Limb (tissue), 2 donors: ENCODE measurements at regions not wholly inside any gene's neighbourhood (a gene's known extent, or its start where the extent isn't known, plus 50 kb on each side); places are given as distances from the start of the nearest gene placed in this dataset.

ENCODE experiments used
- DNase-seq, 2 donors: peaks; one replicate each; pipeline ENCODE4 v3.0.0-alpha.2; 2016; ENCODE audit errors: extremely low spot score in 2 of 2

DNA sequence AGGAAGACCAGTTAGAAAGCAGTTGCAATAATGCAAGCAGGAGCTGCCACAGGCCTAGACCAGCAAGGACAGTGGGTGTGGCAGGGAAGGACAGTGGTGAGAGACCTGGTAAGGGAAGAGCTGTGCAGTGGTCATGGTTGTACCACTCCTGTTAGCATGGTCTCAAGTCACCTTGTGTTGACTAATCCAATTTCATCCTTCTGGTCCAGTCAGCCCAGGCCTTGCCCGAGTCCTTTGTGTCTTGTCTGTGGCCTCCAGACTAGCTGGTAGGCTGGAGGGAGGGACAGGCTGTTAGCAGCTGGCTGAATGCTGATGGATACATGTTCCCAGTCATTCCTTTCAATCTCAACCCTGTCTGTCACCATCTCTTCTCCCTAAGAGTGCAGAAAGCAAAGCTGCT, 54.1 kb upstream of the BRD7 start:
- DNase-seq: no peak

DNA sequence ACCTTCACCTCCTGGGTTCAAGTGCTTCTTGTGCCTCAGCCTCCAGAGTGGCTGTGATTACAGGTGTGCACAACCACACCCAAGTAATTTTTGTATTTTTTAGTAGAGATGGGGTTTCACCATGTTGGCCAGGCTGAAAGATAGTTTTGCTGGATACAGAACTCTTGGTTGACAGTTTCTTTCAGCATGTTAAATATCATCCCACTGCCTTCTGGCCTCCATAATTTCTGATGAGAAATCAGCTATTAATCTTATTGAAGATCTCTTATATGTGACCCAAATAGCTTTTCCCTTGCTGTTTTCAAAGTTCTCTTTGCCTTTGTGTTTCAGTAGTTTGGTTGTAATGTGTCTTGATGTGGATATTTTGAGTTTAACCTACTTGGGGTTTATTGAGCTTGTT, 50.3 kb upstream of the BRD7 start:
- DNase-seq: no peak
